NCI-H82 treated with DMSO at 0.1 percent for 48 hours (cell line): ENCODE measurements at regions not wholly inside any gene's neighbourhood (a gene's known extent, or its start where the extent isn't known, plus 50 kb on each side); places are given as distances from the start of the nearest gene placed in this dataset.
"Not testable (repeated sequence)": the region's sequence is repeated elsewhere in the genome, so short reads cannot be mapped to it uniquely, and the experiment has no call there.

Experiments
- DNase-seq: peaks from one replicate; lab custom pipeline; 2025; ENCODE audit not compliant: unreplicated experiment; lab: John Stamatoyannopoulos, UW

DNA sequence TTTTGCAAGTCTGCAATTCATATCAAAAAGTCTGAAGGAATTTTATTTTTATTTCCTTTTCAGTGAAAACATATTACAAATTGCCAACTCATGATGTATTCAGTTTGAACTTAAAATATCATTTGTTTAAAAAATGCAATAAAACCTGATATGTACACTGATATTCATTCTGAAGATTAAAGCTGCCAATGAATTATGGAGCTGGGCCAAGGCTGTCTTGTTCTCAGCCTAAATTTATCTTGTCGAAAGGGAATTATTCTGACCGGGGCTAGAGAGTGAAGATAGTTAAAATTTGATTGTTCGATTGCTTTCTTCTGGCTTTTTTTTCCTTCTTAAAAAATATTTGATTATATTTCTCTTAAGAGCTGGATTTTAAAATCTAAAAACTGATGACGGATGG, 54.0 kb upstream of the RBFOX1 start:
- DNase-seq: no peak

DNA sequence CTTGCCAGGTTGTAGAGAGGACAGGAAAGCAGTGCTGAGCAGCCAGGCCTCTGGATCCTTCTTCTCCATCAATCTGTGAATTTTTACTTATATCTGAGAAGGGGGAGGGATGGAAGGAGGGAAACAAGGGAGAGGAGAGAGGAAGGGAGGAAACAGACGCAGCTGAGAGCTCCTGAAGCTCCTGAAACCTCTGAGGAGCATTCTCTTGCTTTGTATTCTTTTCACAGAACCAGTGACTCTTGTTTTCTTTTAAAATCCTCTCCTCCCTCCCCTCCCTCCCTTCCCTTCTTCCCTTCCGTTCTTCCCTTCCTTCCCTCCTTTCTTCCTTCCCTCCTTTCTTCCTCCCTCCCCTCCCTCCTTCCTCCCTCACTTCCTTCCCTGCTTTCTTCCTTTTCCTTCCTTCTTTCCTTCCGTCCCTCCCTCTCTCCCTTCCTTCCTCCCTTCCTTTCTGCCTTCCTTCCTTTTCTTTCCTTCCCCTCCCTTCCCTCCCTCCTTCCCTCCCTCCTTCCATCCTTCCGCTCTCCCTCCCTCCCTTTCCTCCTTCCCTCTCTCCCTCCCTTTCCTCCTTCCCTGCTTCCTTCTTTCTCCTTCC, 60.0 kb upstream of the RBFOX1 start:
- DNase-seq: no peak

DNA sequence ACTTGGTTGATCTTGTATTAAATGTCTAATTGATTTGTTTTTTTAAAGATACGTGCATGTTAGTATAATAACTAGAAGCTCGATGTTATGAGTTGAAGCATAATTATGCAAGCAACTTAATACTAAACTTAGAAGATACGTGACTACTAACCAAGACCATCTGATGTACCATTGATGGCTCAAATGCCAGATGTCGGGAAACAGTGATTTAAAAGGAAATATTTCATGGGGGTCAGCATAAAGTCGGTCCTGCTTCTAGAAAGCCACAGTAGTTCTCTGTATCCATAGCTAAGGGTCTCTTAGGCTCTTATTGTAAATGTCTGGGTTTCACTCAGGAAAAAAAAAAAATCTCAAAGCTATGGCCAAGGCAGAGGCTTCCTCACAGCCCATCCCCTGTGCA, 61.2 kb upstream of the RBFOX1 start:
- no peak for DNase-seq

DNA sequence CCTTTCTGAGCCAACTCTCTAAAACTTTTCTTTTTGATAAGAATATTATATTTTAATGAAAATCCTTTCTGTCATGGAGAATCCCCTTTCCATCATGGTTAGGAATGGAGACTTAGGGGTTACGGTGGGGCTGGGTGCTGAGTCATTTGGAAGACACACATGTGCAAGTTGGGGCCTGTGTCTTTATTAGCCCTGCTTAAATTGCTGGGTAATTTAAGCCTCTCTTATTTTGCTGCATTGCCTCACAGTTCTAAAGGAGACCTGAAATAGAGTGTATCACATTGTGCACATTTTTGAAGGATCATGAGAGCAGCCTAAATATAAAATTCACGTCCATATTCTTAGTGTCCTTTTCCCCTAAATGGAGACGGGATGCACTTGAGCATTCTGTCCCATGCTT, 61.8 kb upstream of the RBFOX1 start:
- no peak for DNase-seq

DNA sequence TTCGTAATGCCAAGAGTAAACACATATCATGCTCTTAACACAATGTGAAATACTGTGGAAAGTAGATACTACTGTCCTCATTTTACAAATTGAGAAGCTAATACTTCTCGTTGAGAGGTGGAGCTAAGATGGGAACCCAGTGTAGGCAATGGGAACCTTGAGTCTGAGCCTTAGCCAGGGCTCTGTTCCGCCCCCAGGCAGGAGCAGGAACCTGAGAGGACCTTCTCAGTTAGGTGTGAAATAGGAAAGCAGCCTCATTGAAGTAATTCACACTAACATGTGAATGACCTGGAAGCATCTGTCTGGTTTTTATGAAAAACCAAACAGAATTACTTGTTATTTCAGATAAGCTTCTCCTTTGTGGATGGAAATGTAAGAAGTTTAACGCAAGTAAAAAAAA, 62.6 kb upstream of the RBFOX1 start:
- DNase-seq: no peak

DNA sequence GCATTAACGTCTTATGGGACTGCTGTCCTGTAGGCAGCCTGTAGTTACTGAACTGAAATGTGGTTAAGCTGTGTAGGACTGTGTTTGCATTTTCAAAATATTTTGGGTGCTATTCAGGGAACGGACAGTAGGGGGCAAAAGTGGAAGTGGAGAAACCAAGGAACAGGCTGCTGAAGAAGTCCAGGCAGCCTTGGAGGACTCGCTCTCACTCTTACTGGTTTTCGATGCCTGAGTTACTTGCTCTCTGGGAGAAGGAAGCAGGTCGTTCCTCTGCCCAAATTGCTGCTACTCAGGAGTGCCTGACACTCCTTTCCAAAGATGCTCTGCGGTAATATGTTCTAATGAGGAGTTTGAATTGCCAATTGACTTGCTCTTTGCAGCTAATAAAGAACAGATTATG, 64.5 kb upstream of the RBFOX1 start:
- peak; percentile 72 for DNase-seq

DNA sequence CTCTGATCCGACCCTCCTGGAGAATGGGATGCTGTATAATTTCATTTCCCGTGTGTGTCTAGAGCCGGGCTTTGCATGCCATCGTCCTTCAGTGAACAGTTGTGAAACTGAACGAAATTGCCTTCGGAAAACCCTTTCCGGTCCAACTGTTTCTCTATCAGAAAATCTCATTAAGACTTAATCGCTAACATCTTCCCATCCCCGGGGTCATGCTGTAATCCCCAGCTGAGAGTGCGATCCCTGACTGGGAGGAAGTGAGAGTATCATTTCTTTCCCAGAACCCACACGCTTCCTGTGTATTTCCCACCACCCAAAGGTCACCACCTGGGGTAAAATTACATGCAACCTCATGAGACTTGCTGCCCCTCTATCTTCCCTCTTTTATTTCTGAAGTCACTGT, 75.6 kb upstream of the RBFOX1 start:
- DNase-seq: peak; percentile 82

DNA sequence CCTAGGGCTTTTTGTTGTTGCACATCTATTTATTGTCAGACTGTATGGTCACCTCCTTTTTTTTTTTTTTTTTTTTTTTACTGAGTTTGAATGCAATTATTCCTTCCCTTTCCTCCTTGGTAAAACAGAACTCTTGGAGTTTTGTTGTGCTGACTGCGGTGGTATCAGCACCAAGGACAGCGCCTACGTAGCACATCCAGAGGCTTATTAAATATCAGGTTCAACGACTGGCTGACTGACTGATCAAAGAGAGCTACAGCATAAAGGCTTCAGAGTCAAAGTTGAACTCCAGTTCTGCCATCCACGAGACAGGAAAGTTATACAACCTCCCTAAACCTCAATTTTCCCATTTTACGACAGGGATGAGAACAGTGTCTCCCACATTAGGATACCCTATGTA, 86.1 kb upstream of the RBFOX1 start:
- DNase-seq: no peak

DNA sequence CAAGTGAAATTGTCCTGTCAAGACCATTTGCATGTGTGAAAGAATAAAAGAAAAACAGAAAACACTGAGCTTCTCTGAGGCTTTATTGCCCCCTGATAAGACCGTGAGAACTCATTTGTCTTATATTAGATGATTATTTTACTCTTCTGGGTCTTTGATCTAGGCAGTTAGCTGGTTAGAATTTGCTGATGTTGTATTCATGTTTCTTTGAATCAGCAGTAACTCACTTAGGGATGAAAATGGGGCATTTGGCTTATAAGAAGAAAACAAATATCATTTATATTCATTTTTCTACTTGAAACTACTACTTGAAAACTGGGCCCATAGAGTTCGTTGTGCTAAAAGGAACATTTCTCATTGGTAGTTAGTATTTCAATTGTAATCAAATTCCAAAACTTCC, 93.1 kb upstream of the RBFOX1 start:
- DNase-seq: no peak

DNA sequence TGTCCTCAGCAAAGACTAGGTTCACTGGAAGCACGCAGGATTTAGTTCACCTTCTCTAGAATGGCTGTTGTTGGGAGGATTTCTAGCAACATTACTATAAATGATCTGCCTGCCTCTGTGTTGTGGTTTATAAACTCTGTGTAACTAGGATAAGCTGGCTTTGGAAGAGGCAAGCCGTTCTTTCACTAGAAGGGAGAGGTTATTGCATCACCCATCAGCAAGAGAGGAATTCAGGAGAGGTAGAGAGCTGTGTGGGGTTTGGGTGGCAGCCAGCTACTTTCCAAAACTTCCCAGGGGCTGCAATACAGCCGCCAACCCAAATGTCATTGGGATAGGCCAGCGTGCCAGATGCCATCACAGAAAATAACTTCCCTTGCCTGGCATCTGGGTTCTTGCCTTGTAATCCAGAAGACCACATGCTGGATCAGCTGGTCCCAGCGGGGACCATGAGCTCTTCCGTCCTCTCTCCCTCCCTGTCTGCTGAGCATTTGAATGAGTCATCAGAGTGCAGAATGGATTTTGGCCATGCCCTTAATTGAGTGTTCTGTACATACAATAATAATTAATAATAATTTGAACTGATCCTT, 95.7 kb upstream of the RBFOX1 start:
- DNase-seq: no peak

DNA sequence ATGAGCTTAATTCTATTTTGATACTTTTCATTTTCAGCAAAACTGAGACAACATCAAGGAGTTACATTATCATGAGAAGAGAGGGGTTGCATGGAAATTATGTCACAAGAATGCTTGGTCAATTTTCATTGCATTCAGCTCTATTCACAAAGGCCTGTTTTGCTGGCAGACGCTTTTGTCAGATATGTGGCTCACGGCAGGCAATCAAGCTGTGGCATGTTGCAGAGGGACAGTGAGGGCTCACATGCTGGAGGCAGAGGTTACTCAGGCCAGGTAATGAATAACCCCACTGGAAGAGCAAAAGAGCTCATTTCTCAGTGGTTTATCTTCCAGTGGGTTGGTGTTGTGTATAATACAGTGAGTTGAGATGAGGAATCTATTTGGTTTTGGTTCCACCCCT, 98.7 kb upstream of the RBFOX1 start:
- no peak for DNase-seq

DNA sequence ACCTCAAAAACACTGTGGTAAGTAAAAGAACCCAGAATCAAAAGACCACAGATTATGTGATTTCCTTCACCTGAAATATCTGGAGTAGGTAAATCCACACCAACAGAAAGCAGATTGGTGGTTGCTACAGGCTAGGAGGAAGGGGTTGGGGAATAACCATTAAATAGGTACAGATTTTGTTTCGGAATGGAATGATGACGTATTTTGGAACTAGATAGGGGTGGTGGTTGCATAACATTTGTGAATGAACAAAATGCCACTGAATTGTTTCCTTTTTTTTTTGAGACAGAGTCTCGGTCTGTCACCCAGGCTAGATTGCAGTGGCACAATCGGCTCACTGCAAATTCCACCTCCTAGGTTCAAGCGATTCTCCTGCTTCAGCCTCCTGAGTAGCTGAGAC, 100.9 kb upstream of the RBFOX1 start:
- DNase-seq: no peak

DNA sequence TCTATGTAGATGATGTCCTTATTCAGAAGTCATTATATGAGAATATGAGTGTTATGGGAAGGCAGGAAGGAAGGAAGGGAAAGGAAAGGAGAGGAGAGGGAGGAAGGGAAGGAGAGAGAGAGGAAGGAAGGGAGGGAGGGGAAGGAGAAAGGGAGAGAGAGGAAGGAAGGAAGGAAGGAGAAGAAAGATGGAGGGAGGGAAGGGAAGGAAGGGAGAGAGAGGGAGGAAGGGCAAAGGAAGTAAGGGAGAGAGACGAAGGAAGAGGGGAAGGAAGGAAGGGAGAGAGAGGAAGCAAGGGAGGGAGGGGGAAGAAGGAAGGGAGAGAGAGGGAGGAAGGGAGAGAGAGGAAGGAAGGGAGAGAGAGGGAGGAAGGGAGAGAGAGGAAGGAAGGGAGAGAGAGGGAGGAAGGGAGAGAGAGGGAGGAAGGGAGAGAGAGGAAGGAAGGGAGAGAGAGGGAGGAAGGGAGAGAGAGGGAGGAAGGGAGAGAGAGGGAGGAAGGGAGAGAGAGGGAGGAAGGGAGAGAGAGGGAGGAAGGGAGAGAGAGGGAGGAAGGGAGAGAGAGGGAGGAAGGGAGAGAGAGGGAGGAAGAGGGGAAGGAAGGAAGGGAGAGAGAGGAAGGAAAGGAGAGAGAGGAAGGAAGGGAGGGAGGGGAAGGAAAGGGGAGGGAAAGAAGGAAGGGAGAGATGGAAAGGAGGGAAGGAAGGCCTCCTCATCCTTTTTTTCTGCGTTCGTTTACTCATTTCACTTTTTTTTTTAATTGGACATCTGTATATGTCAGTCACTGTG, 103.0 kb upstream of the RBFOX1 start:
- not testable (repeated sequence) for DNase-seq

DNA sequence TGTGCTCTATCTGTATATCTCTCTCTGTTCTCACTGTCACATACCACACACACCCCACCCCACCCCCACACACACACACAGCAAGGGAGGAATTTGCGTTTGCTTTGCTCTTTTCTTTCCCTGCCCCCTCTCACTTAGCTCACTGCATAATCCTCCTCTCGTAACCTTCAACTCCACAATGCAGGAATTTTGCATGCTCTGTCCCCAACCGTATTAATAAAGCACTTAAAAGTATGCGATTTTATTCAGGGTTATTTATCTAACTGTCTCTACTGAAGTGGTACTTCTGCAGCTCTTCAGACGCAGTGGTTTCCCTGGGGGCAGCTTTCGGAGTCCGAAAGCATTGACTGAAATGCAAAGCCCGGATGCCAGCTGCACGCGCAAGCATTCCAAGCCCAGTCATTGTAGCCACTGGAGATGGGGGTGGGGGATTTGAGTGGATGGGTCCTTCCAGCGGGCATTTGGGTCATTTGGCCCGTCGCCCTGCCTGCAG, 105.4 kb upstream of the RBFOX1 start:
- DNase-seq: no peak

DNA sequence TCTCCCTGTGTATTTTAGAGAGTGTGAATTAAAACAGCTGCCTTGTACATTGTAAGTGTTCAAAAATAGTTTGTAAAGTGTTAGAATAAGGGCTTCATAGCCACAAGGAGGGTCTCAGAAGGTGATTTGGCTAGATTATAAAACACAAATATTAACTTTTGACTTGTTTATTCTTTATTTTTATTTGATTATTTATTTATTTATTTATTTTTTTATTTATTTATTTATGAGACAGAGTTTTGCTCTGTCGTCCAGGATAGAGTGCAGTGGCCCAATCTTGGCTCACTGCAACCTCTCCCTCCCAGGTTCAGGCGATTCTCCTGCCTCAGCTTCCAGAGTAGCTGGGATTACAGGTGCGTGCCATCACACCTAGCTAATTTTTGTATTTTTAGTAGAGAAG, 111.5 kb upstream of the RBFOX1 start:
- no peak for DNase-seq

DNA sequence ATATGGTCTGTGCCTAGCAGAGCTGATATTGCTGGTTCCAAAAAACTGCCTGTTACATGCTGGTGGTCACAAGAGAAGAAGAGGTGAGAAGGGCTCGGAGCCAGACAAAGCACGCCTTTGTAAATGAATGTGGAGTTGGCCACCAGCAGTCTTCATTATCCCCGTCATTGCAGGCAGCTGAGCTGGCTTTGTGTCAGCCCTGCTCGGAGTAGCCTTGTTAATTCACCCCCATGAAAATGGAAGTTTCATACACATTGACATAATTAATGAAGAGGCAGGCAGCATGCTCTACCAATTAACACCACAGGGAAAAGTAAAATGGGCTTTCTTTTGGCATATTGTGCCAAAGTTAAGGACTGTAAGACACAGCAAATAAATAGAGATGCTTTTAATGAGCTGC, 113.7 kb upstream of the RBFOX1 start:
- no peak for DNase-seq

DNA sequence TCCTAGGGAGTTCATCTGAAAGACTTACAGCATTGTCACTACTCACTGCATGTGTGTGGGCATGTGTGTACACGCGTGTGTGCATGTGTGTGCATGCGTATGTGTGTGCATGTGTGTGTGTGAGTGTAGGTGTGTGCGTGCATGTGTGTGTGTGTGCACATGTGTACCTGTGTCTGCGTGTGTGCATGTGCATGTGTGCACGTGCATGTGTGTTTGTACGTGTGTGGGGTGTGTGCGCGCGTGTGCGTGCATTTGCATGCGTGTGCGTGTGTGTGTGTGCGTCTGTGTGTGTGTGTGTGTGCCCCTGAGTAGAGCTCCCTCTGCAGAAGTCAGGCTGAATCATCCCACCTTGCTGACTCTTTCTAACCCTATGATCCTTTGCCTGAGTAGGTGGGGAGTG, 114.8 kb upstream of the RBFOX1 start:
- no peak for DNase-seq

DNA sequence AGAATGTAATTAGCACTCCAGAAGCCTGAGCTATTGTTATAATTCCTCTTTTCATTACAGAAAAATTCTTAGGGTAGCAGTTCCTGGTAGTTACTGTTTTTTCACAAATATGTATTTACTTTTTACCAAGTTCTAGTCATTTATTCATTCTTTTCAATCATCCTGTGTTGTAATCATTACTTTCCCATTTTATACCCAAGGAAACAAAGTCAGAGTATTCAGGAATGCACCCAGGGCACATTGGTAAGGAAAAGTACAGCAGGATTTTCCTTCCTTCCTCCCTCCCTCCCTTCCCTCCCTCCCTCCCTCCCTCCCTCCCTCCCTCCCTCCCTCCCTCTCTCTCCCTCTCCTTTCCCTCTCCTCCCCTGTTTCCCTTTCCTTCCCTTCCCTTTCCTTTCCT, 115.9 kb upstream of the RBFOX1 start:
- no peak for DNase-seq

DNA sequence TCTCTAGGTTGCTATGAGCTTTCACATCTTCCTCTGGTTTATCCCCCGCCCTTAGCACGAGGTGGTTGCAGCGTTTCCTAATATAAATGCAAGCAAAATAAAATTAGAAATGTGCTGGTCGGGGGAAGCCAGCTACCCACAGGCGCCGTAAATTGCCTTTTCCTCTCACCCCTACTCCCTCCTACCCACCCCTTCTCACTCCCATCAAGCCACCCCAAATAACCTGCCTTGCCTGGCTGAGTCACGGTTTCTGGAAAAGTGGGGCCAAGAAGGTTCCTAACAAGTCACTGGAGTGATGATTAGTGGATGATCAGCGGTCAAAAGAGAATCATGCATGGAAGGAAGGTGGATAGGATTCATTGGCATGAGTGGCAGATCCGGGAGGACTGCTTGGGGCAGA, 120.9 kb upstream of the RBFOX1 start:
- DNase-seq: no peak

DNA sequence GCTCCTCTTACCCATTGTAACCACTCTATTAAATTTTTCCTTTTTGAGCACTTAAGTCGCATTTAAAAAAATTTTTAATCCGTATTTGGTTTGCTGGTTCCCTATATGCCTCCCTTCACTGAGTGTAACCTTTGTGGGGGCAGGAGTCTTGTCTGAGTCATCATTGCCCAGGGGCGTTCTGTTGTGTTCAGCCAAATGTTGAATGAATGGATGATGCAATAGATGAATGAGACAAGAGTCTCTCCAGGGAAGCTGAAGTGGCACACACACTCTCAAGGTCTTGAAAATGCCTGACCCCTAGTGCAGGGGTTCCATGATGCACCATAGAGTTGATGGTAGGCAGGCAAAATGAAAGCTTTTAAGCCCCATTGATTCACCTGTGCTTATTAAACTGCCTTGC, 123.0 kb upstream of the RBFOX1 start:
- DNase-seq: no peak

DNA sequence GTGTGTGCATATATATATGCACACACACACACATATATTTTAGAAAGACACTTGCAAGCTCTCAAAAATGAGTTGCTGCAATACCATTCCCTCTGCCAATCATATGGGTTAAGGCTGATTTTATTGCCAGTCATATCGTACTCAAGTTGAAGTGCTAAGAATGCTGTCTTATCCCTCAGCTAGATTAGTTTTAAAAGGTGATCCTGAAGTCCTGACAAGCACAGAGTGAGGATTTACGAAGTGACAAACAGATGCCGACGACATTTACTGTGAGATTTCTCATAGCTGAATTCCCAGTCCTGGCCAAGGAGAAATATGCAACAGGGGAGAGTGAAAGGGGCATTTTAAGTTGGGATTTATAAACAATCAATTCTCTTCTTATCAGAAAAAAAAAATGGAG, 126.2 kb upstream of the RBFOX1 start:
- DNase-seq: no peak

DNA sequence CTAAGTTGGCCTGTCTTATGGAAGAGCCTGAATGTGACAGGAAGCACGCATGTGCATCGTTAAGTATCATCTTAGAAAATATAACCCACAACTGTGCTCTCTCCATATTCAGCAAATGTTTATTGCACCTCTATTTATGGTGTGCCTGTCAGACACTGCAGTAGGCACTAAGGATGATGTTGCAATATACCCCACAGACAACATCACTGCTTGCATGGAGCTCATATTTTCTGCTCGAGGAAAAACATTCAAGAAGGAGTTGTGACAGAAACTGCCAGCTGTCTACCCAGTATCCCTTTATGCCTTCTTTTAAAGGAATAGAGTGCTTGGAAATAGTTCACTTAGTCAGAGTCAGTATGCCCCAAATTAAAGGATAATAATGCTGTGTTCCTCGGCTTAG, 132.3 kb upstream of the RBFOX1 start:
- DNase-seq: no peak

DNA sequence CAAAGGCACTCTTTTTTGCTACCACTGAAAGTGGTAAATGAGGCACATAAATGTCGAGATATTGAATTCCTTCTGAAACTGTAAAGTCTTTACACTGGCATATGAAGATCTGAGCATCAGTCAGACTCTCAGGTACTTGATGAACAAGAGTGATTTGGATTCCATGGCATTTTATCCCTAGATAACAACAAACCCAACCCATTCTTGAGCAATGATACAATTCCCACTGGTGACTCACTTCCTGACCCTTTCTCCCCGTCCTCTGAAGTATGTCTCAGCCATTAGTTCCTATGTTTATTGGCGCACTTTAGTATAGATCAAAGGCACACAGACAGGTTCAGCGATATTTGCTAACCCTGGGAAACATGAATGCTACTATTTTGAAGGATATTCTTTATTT, 147.0 kb upstream of the RBFOX1 start:
- DNase-seq: no peak
